ENCODE measurements at regions not wholly inside any gene's neighbourhood (a gene's known extent, or its start where the extent isn't known, plus 50 kb on each side); places are given as distances from the start of the nearest gene placed in this dataset.

- CTCF ChIA-PET, result interaction anchor here (0.9 kb wide), 1 partner anchor 19 kb away, joined by 3 read pairs; no protein-coding TSS in a partner anchor
- BruUV-seq (replicated peaks), result no TSS peak
These were observed 869.4 kb upstream of the FRG1 start for GRCh38 chr4:189071241-189071640.

More at GRCh38 chr4:189071241-189071640, 869.4 kb upstream of the FRG1 start:
- ATAC-seq, result no peak
- Histone ChIP-seq H3K27ac (ENCODE audit: low read depth, low read length) (no peak overlapping the region), H3K79me2 (ENCODE audit: insufficient read depth, low read length) (no peaks in the 10 kb centered on the region), H2AFZ (ENCODE audit: low read depth, low read length, poor library complexity, severe bottlenecking) (no peak overlapping the region), H3K4me1 (ENCODE audit: control insufficient read depth in 1 of 2, insufficient read depth in 2 of 2, low read length in 2 of 2) (no peaks in the 10 kb centered on the region), H3K9me2 (ENCODE audit: insufficient read depth) (no peaks in the 10 kb centered on the region), H3K27me3 (ENCODE audit: insufficient read depth, low read length) (no peaks in the 10 kb centered on the region), H3K36me3 (ENCODE audit: control insufficient read depth in 1 of 2, insufficient read depth in 2 of 2, low read length in 2 of 2) (no peaks in the 10 kb centered on the region), H3K9me3 (ENCODE audit: control insufficient read depth in 1 of 2, insufficient read depth in 1 of 2, low read depth in 1 of 2, low read length in 2 of 2) (no peaks in the 10 kb centered on the region), H3K9ac (ENCODE audit: low read length) (no peak overlapping the region), H4K20me1 (ENCODE audit: insufficient read depth) (no peaks in the 10 kb centered on the region), H3K4me2 (ENCODE audit: low read length) (no peak overlapping the region), H3K4me3 (replicated peaks in 1 of 2; ENCODE audit: low read depth in 1 of 2, low read length in 2 of 2) (no peak overlapping the region)
- RAD21 ChIA-PET (ENCODE audit: low non-redundant PET in 1 of 2, low total read pairs in 2 of 2, uncharacterized antibody in 2 of 2, unreplicated experiment in 2 of 2), result no interaction called here
- TF ChIP-seq ZNF274 (IDR thresholded peaks at IDR 0.05; ENCODE audit: low read depth, low read length) (no peak), YY1 (IDR thresholded peaks at IDR 0.05; ENCODE audit: extremely low read depth, insufficient replicate concordance, low read depth, low read length) (no peak), CBX3 (IDR thresholded peaks at IDR 0.05; ENCODE audit: low read depth) (no peak), REST (IDR thresholded peaks at IDR 0.05; ENCODE audit: low read depth) (no peak), POLR2A (IDR thresholded peaks at IDR 0.05; ENCODE audit: borderline replicate concordance, extremely low read depth, insufficient read depth, insufficient read length) (no peak), RAD21 (IDR thresholded peaks at IDR 0.05; ENCODE audit: low read depth) (no peak), SRF (IDR thresholded peaks at IDR 0.05; ENCODE audit: low read depth) (no peak), ELF1 (IDR thresholded peaks at IDR 0.05; ENCODE audit: borderline replicate concordance, low read depth) (no peak), TCF7L2 (IDR thresholded peaks at IDR 0.05; ENCODE audit: borderline replicate concordance, extremely low read depth, insufficient read depth, insufficient read length) (no peak), JUND (IDR thresholded peaks at IDR 0.05) (no peak), SP1 (IDR thresholded peaks at IDR 0.05; ENCODE audit: low read depth) (no peak), CTCF (IDR thresholded peaks at IDR 0.05 in 2 of 3, conservative IDR thresholded peaks at IDR 0.05 in 1 of 3; ENCODE audit: borderline replicate concordance in 1 of 3, insufficient read depth in 1 of 3, low read depth in 2 of 3, low read length in 2 of 3) (no peak), EZH2 (IDR thresholded peaks at IDR 0.05) (no peak), EGR1 (IDR thresholded peaks at IDR 0.05; ENCODE audit: low read depth) (no peak), POLR2AphosphoS5 (IDR thresholded peaks at IDR 0.05; ENCODE audit: low read depth, low read length) (no peak)
- TF ChIP-seq, protein P1, sequence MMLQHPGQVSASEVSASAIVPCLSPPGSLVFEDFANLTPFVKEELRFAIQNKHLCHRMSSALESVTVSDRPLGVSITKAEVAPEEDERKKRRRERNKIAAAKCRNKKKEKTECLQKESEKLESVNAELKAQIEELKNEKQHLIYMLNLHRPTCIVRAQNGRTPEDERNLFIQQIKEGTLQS (IDR thresholded peaks at IDR 0.05), result no peak
- TF ChIP-seq, protein P2, sequence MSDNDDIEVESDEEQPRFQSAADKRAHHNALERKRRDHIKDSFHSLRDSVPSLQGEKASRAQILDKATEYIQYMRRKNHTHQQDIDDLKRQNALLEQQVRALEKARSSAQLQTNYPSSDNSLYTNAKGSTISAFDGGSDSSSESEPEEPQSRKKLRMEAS (IDR thresholded peaks at IDR 0.05), result no peak
- POLR2A ChIA-PET, result no interaction called here
- DNase-seq (ENCODE audit: low read depth, low spot score), result no peak
- intact Hi-C loops (cut with micrococcal nuclease), result no loop called here
